ENCODE measurements at regions not wholly inside any gene's neighbourhood (a gene's known extent, or its start where the extent isn't known, plus 50 kb on each side); places are given as distances from the start of the nearest gene placed in this dataset.

DNA sequence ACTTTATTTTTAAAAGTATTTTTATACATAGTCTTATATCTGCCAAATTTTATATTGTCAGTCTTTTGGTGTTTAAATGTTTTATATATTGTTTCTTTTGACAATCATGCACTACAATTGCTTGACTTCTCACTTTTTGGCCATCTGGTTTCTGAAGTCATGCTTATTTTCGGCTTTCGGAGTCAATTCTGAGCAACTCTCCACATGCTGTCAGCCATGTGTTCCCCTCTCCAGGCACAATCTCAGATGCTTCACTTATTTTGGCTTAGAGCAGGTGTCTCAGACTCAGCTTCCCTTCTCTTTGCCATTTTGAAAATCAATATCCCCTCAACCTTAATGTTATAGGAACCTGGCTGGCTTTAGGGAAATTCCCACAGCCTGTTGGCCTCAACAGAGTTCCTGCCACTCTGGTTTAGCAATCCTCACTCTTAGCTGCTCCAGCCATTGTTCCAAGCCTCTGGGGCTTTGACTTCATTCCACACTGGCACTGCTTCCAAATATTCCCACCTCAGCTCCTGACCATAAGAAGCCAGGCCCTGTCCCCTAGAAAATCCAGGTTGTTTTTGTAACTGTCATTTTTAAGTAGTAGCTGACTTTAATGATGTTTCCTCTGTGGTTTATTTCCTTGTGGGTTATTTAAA is 125.5 kb upstream of the FAR2 start:
- TF ChIP-seq EP300 (IDR thresholded peaks at IDR 0.05; ENCODE audit: borderline replicate concordance) (no peak), CREB1 (IDR thresholded peaks at IDR 0.05; ENCODE audit: low read depth) (no peak), CEBPB (IDR thresholded peaks at IDR 0.05) (no peak), TEAD4 (IDR thresholded peaks at IDR 0.05) (no peak), TCF12 (IDR thresholded peaks at IDR 0.05; ENCODE audit: low read depth) (no peak), ZBTB7A (IDR thresholded peaks at IDR 0.05; ENCODE audit: low read depth) (no peak), YY1 (IDR thresholded peaks at IDR 0.05; ENCODE audit: low read depth) (no peak), FOXM1 (IDR thresholded peaks at IDR 0.05; ENCODE audit: borderline replicate concordance, low read depth) (no peak), TAF1 (IDR thresholded peaks at IDR 0.05; ENCODE audit: low read depth) (no peak), NFIC (IDR thresholded peaks at IDR 0.05) (no peak)
- TF ChIP-seq, protein P1, sequence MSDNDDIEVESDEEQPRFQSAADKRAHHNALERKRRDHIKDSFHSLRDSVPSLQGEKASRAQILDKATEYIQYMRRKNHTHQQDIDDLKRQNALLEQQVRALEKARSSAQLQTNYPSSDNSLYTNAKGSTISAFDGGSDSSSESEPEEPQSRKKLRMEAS (IDR thresholded peaks at IDR 0.05) = no peak

DNA sequence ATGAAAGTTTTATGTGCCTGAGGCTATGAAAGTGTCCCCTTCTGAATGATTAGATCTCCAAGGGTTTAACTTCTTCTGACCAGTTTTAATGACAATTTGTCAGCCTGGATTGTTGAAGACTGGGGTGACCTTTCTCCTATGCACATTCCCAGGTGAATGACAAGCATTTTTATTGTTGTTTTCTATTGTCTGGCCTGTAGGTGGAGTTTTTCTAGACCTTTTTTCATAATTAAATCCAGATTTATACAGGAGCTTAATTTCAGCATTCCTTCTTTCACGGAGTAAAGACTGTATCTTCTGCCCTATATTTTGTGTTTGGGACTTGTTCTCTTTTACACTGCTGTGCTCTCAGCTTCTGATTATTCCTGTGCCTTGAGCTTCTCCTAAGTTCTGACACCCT is 125.0 kb upstream of the FAR2 start:
- TF ChIP-seq EGR1 (IDR thresholded peaks at IDR 0.05) = no peak
- TF ChIP-seq, protein P2, sequence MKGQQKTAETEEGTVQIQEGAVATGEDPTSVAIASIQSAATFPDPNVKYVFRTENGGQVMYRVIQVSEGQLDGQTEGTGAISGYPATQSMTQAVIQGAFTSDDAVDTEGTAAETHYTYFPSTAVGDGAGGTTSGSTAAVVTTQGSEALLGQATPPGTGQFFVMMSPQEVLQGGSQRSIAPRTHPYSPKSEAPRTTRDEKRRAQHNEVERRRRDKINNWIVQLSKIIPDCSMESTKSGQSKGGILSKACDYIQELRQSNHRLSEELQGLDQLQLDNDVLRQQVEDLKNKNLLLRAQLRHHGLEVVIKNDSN (IDR thresholded peaks at IDR 0.05) = no peak
- TF ChIP-seq, protein P3, sequence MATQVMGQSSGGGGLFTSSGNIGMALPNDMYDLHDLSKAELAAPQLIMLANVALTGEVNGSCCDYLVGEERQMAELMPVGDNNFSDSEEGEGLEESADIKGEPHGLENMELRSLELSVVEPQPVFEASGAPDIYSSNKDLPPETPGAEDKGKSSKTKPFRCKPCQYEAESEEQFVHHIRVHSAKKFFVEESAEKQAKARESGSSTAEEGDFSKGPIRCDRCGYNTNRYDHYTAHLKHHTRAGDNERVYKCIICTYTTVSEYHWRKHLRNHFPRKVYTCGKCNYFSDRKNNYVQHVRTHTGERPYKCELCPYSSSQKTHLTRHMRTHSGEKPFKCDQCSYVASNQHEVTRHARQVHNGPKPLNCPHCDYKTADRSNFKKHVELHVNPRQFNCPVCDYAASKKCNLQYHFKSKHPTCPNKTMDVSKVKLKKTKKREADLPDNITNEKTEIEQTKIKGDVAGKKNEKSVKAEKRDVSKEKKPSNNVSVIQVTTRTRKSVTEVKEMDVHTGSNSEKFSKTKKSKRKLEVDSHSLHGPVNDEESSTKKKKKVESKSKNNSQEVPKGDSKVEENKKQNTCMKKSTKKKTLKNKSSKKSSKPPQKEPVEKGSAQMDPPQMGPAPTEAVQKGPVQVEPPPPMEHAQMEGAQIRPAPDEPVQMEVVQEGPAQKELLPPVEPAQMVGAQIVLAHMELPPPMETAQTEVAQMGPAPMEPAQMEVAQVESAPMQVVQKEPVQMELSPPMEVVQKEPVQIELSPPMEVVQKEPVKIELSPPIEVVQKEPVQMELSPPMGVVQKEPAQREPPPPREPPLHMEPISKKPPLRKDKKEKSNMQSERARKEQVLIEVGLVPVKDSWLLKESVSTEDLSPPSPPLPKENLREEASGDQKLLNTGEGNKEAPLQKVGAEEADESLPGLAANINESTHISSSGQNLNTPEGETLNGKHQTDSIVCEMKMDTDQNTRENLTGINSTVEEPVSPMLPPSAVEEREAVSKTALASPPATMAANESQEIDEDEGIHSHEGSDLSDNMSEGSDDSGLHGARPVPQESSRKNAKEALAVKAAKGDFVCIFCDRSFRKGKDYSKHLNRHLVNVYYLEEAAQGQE (IDR thresholded peaks at IDR 0.05; ENCODE audit: low read depth) = no peak
- no peak for TF ChIP-seq TCF12 (IDR thresholded peaks at IDR 0.05; ENCODE audit: low read depth)
- no peak for TF ChIP-seq RAD21 (IDR thresholded peaks at IDR 0.05; ENCODE audit: low read depth)
- TF ChIP-seq YY1 (IDR thresholded peaks at IDR 0.05; ENCODE audit: low read depth) = no peak
- no peak for TF ChIP-seq FOXM1 (IDR thresholded peaks at IDR 0.05; ENCODE audit: borderline replicate concordance, low read depth)
- TF ChIP-seq CEBPB (IDR thresholded peaks at IDR 0.05) = no peak
- TF ChIP-seq ZBTB7A (IDR thresholded peaks at IDR 0.05; ENCODE audit: low read depth) = no peak
- TF ChIP-seq NFIC (IDR thresholded peaks at IDR 0.05) = no peak
- no peak for TF ChIP-seq CREB1 (IDR thresholded peaks at IDR 0.05; ENCODE audit: low read depth)
- no peak for TF ChIP-seq TAF1 (IDR thresholded peaks at IDR 0.05; ENCODE audit: low read depth)
- TF ChIP-seq EP300 (IDR thresholded peaks at IDR 0.05; ENCODE audit: borderline replicate concordance) = no peak
- TF ChIP-seq TEAD4 (IDR thresholded peaks at IDR 0.05) = no peak
- TF ChIP-seq, protein P1 (IDR thresholded peaks at IDR 0.05) = no peak

DNA sequence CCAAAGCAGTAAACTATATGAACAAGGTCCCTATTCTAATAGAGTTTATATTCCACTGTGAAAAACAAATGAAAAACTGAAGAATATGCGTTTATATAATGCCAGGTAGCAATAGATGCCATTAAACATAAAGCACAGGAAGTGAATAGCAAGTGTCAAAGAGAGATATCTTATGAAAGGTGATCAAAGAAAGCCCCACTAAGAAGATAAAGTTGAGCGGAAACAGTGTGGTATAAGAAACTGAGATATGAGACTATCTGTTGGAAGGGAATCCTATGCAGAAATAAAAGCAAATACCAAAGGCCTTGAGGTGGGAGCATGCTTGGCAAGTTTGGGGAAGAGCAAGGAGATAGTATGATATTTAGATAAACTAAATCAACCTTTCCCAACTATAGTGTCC is 123.1 kb upstream of the FAR2 start:
- TF ChIP-seq ZBTB7A (IDR thresholded peaks at IDR 0.05; ENCODE audit: low read depth) (no peak), CREB1 (IDR thresholded peaks at IDR 0.05; ENCODE audit: low read depth) (no peak), TCF12 (IDR thresholded peaks at IDR 0.05; ENCODE audit: low read depth) (no peak), EGR1 (IDR thresholded peaks at IDR 0.05) (no peak), RAD21 (IDR thresholded peaks at IDR 0.05; ENCODE audit: low read depth) (no peak), TEAD4 (IDR thresholded peaks at IDR 0.05) (no peak), NFIC (IDR thresholded peaks at IDR 0.05) (no peak), YY1 (IDR thresholded peaks at IDR 0.05; ENCODE audit: low read depth) (no peak), FOXM1 (IDR thresholded peaks at IDR 0.05; ENCODE audit: borderline replicate concordance, low read depth) (no peak), CEBPB (IDR thresholded peaks at IDR 0.05) (no peak), TAF1 (IDR thresholded peaks at IDR 0.05; ENCODE audit: low read depth) (no peak)
- TF ChIP-seq, protein P2 (IDR thresholded peaks at IDR 0.05) = no peak
- TF ChIP-seq, protein P3 (IDR thresholded peaks at IDR 0.05; ENCODE audit: low read depth) = no peak
- TF ChIP-seq, protein P1 (IDR thresholded peaks at IDR 0.05) = no peak

DNA sequence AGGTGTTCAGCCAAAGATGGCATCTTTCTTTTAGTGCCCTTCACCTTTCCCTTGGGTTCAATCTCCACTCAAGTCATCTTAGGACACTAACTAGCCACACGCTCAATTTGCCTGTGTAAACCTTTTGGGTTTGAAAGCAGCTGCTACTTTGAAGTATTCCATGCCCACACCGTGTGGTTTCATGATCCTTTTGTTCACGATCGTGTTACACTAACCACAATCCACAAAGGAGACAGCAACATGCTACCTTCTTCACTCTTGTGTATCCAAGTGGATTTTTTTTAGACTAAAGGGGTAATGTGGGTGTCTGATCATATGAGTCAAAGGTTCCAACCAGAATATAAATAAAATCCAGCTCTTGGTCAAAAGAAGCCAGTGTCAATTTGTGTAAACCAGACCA is 122.7 kb upstream of the FAR2 start:
- TF ChIP-seq, protein P3 (IDR thresholded peaks at IDR 0.05; ENCODE audit: low read depth) = no peak
- TF ChIP-seq CREB1 (IDR thresholded peaks at IDR 0.05; ENCODE audit: low read depth) = no peak
- TF ChIP-seq ZBTB7A (IDR thresholded peaks at IDR 0.05; ENCODE audit: low read depth) = no peak
- TF ChIP-seq, protein P1 (IDR thresholded peaks at IDR 0.05) = no peak
- TF ChIP-seq FOXM1 (IDR thresholded peaks at IDR 0.05; ENCODE audit: borderline replicate concordance, low read depth) = no peak
- TF ChIP-seq EP300 (IDR thresholded peaks at IDR 0.05; ENCODE audit: borderline replicate concordance) = no peak
- no peak for TF ChIP-seq RAD21 (IDR thresholded peaks at IDR 0.05; ENCODE audit: low read depth)
- no peak for TF ChIP-seq YY1 (IDR thresholded peaks at IDR 0.05; ENCODE audit: low read depth)
- no peak for TF ChIP-seq CEBPB (IDR thresholded peaks at IDR 0.05)
- no peak for TF ChIP-seq TEAD4 (IDR thresholded peaks at IDR 0.05)
- TF ChIP-seq TCF12 (IDR thresholded peaks at IDR 0.05; ENCODE audit: low read depth) = no peak
- no peak for TF ChIP-seq NFIC (IDR thresholded peaks at IDR 0.05)
- no peak for TF ChIP-seq TAF1 (IDR thresholded peaks at IDR 0.05; ENCODE audit: low read depth)
- TF ChIP-seq, protein P2 (IDR thresholded peaks at IDR 0.05) = no peak
- TF ChIP-seq EGR1 (IDR thresholded peaks at IDR 0.05) = no peak

Measured in Ishikawa (cell line).